Tibial nerve (tissue), 4 donors: ENCODE measurements at regions not wholly inside any gene's neighbourhood (a gene's known extent, or its start where the extent isn't known, plus 50 kb on each side); places are given as distances from the start of the nearest gene placed in this dataset.

Experiments used
- DNase-seq, 2 donors: peaks; one replicate each; pipeline ENCODE4 v3.0.0-alpha.2; 2019; ENCODE audit warnings: low spot score in 2 of 2
- H3K27ac ChIP-seq, 4 donors: fragments of 200-600 bp; sonication (generic) in 3 of 4; one replicate each; pipeline ENCODE4 v1.5.1; 2017 to 2019; ENCODE audit warnings: mild to moderate bottlenecking in 1 of 4
- H3K27me3 ChIP-seq, 2 donors: fragments of 200-600 bp; sonication (generic) in 1 of 2; one replicate each; pipeline versions ENCODE4 v1.5.1 to v1.6.0; 2017 to 2019
- H3K36me3 ChIP-seq, 3 donors: fragments of 200-600 bp; sonication (generic); one replicate each; pipeline ENCODE4 v1.5.1; 2018 to 2019
- H3K4me1 ChIP-seq, 4 donors: fragments of 200-600 bp; sonication (generic) in 3 of 4; one replicate each; pipeline ENCODE4 v1.5.1; 2017 to 2019
- H3K4me3 ChIP-seq, 4 donors: fragments of 200-600 bp; sonication (generic) in 3 of 4; one replicate each; pipeline ENCODE4 v1.5.1; 2017 to 2019; ENCODE audit warnings: mild to moderate bottlenecking in 1 of 4, moderate library complexity in 1 of 4
- H3K9me3 ChIP-seq, 4 donors: fragments of 200-600 bp; sonication (generic) in 3 of 4; one replicate each; pipeline ENCODE4 v1.5.1; 2017 to 2019
- EP300 ChIP-seq, 2 donors: sonication (generic); formaldehyde crosslinking; IDR thresholded peaks; one replicate each; pipeline ENCODE4 v1.6.1; 2017; ENCODE audit warnings: antibody characterized with exemption in 2 of 2, mild to moderate bottlenecking in 1 of 2
- POLR2A ChIP-seq, 2 donors: fragments of 450-650 bp; IDR thresholded peaks; one replicate each; pipeline ENCODE4 v1.6.1; 2017; ENCODE audit warnings: antibody characterized with exemption in 2 of 2, mild to moderate bottlenecking in 2 of 2, moderate library complexity in 2 of 2
- WGBS, 2 donors: methylation state at CpG; one replicate each; pipeline ENCODE4 v1.1.5; 2018; 5-methylcytosine and 5-hydroxymethylcytosine counted together
- TF ChIP-seq, protein P1 (sequence below), 5 experiments: fragments of 200-600 bp in 3 of 5; fragments of 450-650 bp in 2 of 5; sonication (generic) in 3 of 5; IDR thresholded peaks; one replicate each; pipeline ENCODE4 v1.5.1; 2016 to 2019; ENCODE audit warnings: antibody characterized with exemption in 5 of 5, mild to moderate bottlenecking in 3 of 5, moderate library complexity in 2 of 5

GRCh38 chr15:72835294-72835890 lies 51.8 kb upstream of the ADPGK start:
- no peaks in the 10 kb centered on the region for H3K36me3 ChIP-seq
- H3K4me3 ChIP-seq, result no peak overlapping the region
- no peaks in the 10 kb centered on the region for H3K9me3 ChIP-seq
- peaks cover 0 to 4% (median 0%) of the 10 kb centered on the region in 4 donors for H3K4me1 ChIP-seq
- H3K27me3 ChIP-seq, result no peaks in the 10 kb centered on the region
- TF ChIP-seq POLR2A (IDR thresholded peaks at IDR 0.05), result no peak
- no peak for TF ChIP-seq EP300 (IDR thresholded peaks at IDR 0.05)
- TF ChIP-seq, protein P1, sequence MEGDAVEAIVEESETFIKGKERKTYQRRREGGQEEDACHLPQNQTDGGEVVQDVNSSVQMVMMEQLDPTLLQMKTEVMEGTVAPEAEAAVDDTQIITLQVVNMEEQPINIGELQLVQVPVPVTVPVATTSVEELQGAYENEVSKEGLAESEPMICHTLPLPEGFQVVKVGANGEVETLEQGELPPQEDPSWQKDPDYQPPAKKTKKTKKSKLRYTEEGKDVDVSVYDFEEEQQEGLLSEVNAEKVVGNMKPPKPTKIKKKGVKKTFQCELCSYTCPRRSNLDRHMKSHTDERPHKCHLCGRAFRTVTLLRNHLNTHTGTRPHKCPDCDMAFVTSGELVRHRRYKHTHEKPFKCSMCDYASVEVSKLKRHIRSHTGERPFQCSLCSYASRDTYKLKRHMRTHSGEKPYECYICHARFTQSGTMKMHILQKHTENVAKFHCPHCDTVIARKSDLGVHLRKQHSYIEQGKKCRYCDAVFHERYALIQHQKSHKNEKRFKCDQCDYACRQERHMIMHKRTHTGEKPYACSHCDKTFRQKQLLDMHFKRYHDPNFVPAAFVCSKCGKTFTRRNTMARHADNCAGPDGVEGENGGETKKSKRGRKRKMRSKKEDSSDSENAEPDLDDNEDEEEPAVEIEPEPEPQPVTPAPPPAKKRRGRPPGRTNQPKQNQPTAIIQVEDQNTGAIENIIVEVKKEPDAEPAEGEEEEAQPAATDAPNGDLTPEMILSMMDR (IDR thresholded peaks at IDR 0.05), result no peak
- no peak overlapping the region for H3K27ac ChIP-seq
- DNase-seq, result no peak

DNA sequence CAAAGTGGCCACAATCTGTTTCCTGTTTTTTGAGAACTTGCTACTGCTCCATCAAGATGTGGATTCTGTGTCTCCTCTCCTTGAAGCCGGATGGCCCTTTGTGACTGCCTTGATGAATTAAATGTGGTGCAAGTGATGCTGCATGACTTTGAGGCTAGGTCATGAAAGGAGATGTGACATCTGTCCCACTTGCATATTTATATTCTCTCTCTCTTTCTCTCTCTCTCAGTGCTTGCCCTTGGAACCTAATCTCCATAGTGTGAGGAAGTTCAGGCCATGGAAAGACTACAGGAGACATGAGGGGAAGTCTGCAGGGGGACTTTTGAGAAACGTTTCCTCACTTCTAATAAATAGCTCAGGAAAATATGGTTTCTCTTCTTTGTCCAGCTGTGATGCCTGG lies 50.0 kb upstream of the ADPGK start:
- no peaks in the 10 kb centered on the region for H3K36me3 ChIP-seq
- H3K4me1 ChIP-seq, result peaks cover 0 to 4% (median 0%) of the 10 kb centered on the region in 4 donors
- no peak overlapping the region for H3K4me3 ChIP-seq
- H3K27me3 ChIP-seq, result no peaks in the 10 kb centered on the region
- no peak overlapping the region for H3K27ac ChIP-seq
- H3K9me3 ChIP-seq, result no peaks in the 10 kb centered on the region
- no peak for TF ChIP-seq EP300 (IDR thresholded peaks at IDR 0.05)
- TF ChIP-seq, protein P1 (IDR thresholded peaks at IDR 0.05), result no peak
- DNase-seq, result no peak
- 38 to 57% methylated on average over 2 of the region's 2 CpGs for WGBS, 2 donors
